ENCODE measurements at regions not wholly inside any gene's neighbourhood (a gene's known extent, or its start where the extent isn't known, plus 50 kb on each side); places are given as distances from the start of the nearest gene placed in this dataset.

DNA sequence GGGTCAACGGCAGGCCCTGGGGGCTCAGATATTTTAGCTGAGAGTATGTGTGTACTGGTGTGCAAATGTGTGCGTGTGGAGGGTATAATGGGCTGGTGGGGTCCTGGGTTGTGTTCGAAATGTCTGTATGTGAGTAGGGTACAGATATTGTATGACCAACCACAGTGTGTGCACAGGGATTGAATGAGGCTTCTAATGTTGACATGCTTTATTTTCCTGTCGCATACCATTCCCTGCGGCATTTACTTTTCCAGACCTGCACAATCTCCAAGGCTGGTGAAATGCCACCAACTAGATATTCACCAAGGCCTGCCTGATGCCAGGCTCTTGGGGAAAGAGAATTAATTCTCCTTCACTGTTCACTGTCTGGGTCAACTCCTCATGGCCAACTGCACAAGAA, 441.4 kb upstream of the SULF2 start:
- TF ChIP-seq, protein P1, sequence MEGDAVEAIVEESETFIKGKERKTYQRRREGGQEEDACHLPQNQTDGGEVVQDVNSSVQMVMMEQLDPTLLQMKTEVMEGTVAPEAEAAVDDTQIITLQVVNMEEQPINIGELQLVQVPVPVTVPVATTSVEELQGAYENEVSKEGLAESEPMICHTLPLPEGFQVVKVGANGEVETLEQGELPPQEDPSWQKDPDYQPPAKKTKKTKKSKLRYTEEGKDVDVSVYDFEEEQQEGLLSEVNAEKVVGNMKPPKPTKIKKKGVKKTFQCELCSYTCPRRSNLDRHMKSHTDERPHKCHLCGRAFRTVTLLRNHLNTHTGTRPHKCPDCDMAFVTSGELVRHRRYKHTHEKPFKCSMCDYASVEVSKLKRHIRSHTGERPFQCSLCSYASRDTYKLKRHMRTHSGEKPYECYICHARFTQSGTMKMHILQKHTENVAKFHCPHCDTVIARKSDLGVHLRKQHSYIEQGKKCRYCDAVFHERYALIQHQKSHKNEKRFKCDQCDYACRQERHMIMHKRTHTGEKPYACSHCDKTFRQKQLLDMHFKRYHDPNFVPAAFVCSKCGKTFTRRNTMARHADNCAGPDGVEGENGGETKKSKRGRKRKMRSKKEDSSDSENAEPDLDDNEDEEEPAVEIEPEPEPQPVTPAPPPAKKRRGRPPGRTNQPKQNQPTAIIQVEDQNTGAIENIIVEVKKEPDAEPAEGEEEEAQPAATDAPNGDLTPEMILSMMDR (IDR thresholded peaks at IDR 0.05; ENCODE audit: borderline replicate concordance), result no peak
- no peak overlapping the region for H3K4me3 ChIP-seq
- peaks cover 37% of the 10 kb centered on the region for H3K27me3 ChIP-seq (ENCODE audit: low read depth)
- H3K9me3 ChIP-seq (replicated peaks), result peaks cover 18% of the 10 kb centered on the region
- no peak overlapping the region for H3K27ac ChIP-seq (replicated peaks)
- intact Hi-C loops (cut with micrococcal nuclease), result no loop called here
- no peak for DNase-seq
- no peaks in the 10 kb centered on the region for H3K36me3 ChIP-seq
- no peaks in the 10 kb centered on the region for H3K4me1 ChIP-seq

DNA sequence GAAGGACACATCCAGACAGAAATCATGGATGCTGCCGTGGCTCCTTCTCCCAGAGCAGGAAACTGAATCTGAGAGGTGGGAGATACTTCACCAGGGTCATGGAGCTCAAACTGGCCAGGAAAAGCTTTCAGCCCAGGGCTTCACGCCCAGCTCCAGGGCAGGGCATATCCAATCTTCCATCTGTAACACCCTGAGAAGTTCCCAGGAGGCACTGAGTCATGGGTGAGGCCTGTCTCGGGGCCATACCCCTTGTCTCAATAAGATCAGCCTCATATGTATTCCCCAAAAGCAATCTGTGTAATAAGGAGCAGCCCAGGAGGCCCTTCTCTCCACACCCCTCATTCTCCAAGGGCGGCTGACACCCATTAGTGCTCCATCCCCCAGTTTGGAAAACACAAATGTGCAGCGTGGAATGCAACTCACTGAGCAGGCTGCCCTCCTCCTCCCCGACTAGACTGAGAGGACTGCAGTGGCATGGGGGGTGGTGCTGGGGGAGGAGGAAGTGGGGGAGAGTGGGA, 439.3 kb upstream of the SULF2 start:
- Histone ChIP-seq H3K9me3 (replicated peaks) (peaks cover 5% of the 10 kb centered on the region), H3K36me3 (no peaks in the 10 kb centered on the region), H3K27me3 (ENCODE audit: low read depth) (peaks cover 43% of the 10 kb centered on the region), H3K4me3 (no peak overlapping the region), H3K27ac (replicated peaks) (no peak overlapping the region), H3K4me1 (no peaks in the 10 kb centered on the region)
- DNase-seq, result no peak
- TF ChIP-seq, protein P1 (IDR thresholded peaks at IDR 0.05; ENCODE audit: borderline replicate concordance), result no peak
- intact Hi-C loops (cut with micrococcal nuclease), result no loop called here

DNA sequence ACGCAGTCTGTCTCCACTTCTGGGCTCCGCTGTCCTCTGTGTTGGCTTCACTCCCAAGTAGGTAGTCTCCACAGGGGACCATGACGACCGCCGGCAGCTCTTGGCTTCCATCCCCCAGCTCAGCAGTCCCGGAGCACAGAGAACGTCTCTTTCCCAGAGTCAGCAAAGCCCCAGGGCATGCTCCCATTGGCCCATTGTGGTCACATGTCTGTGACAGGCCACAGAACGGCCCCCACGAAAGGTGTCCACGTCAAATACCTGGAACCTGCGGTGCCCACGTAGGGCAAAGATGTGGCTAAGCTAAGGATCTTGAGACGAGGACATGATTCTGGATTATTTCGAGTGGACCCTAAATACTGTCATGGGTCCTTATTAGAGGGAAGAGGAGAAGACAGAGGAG, 438.4 kb upstream of the SULF2 start:
- Histone ChIP-seq H3K9me3 (replicated peaks) (peaks cover 5% of the 10 kb centered on the region), H3K27me3 (ENCODE audit: low read depth) (peaks cover 49% of the 10 kb centered on the region), H3K4me1 (no peaks in the 10 kb centered on the region), H3K36me3 (no peaks in the 10 kb centered on the region), H3K4me3 (no peak overlapping the region), H3K27ac (replicated peaks) (no peak overlapping the region)
- intact Hi-C loops (cut with micrococcal nuclease), result no loop called here
- TF ChIP-seq, protein P1 (IDR thresholded peaks at IDR 0.05; ENCODE audit: borderline replicate concordance), result no peak
- DNase-seq, result no peak

DNA sequence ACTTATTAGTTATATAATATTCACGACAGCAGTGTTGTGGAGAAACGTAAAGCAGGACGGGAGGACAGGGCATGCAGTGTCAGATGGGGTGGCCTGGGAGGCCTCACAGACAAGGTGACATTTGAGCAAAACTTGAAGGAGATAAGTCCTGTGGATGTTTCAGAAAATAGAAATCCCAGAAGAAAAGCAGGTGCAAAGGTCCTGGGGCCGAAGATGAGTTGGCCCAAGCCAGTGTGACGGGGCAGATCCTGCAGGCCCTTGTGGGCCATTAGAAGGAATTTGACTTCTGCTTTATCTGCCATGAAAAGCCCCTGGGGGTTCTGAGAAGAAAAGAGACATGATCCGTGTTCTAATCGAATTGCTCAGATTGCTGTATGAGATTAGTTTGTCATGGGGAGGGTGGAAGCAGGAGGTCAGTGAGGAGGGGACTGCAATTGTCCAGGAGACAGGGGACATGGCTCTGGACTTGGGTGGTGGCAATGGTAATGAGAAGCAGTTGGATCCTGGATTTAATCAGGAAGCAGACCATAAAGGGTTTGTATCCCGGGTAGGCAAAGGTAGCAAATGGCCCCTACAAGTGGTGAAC, 437.4 kb upstream of the SULF2 start:
- DNase-seq, result no peak
- Histone ChIP-seq H3K4me1 (no peaks in the 10 kb centered on the region), H3K4me3 (no peak overlapping the region), H3K27me3 (ENCODE audit: low read depth) (peaks cover 49% of the 10 kb centered on the region), H3K9me3 (replicated peaks) (peaks cover 5% of the 10 kb centered on the region), H3K27ac (replicated peaks) (no peak overlapping the region), H3K36me3 (no peaks in the 10 kb centered on the region)
- TF ChIP-seq, protein P1 (IDR thresholded peaks at IDR 0.05; ENCODE audit: borderline replicate concordance), result no peak
- intact Hi-C loops (cut with micrococcal nuclease), result no loop called here

DNA sequence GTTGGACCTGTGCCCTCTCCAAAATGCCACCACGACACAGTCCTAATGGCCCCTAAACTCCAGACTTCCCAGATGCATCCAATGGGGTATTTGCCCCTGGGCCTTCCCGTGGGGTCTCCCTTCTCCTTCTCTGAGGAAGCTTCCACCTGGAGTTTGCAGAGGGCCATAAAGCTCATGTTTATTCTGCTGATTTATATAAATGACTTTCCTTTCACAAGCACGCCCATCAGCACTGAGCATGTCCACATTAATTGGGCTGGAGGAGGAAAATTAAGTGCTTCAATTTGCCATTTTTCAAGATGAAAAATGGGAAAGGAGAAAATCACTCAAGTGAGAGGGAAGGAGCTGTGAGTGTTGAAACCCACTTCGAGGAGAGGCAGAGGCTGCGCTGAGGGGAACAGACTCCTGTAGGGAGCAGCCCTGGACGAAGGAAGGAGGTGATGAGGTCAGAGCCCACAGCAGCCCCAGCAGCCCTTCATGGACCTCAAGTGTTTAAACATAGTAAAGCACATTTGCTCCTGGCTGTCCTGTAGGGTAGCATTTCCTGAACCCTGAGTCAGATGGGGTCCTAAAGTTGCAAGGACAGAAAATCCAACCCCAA, 434.9 kb upstream of the SULF2 start:
- intact Hi-C loops (cut with micrococcal nuclease), result no loop called here
- Histone ChIP-seq H3K4me1 (no peaks in the 10 kb centered on the region), H3K27ac (replicated peaks) (no peak overlapping the region), H3K27me3 (ENCODE audit: low read depth) (peaks cover 63% of the 10 kb centered on the region), H3K36me3 (no peaks in the 10 kb centered on the region), H3K9me3 (replicated peaks) (peaks cover 5% of the 10 kb centered on the region), H3K4me3 (no peak overlapping the region)
- TF ChIP-seq, protein P1 (IDR thresholded peaks at IDR 0.05; ENCODE audit: borderline replicate concordance), result no peak
- no peak for DNase-seq
